A673 (cell line): ENCODE measurements at regions not wholly inside any gene's neighbourhood (a gene's known extent, or its start where the extent isn't known, plus 50 kb on each side); places are given as distances from the start of the nearest gene placed in this dataset.

ENCODE experiments used
- CTCF ChIP-seq: fragments of 300-800, 200-600 bp; sonication (generic); conservative IDR thresholded peaks from 2 replicates; pipeline ENCODE4 v1.5.1; 2017; ENCODE audit warnings: low read depth, mild to moderate bottlenecking, antibody characterized with exemption, low read length, moderate library complexity, mixed read lengths
- EZH2 ChIP-seq: fragments of 200-600 bp; sonication (generic); IDR thresholded peaks from 2 replicates; pipeline ENCODE4 v1.6.1; 2017; ENCODE audit warnings: borderline replicate concordance, low read depth, mild to moderate bottlenecking, mixed read lengths, antibody characterized with exemption, low read length; ENCODE audit not compliant: poor library complexity, severe bottlenecking

- TF ChIP-seq EZH2 = no peak
- peak; percentile 64 for TF ChIP-seq CTCF
Measured at GRCh38 chr7:38105874-38106483, 72.1 kb upstream of the STARD3NL start.
